ENCODE measurements at regions not wholly inside any gene's neighbourhood (a gene's known extent, or its start where the extent isn't known, plus 50 kb on each side); places are given as distances from the start of the nearest gene placed in this dataset.

- DNase-seq: no peak
Observed at GRCh38 chr2:80830891-80831290, 526.3 kb upstream of the LRRTM1 start.

GRCh38 chr2:80822999-80823398, 518.4 kb upstream of the LRRTM1 start:
- DNase-seq: no peak

GRCh38 chr2:80815259-80815658, 510.7 kb upstream of the LRRTM1 start:
- no peak for DNase-seq

GRCh38 chr2:80786584-80786983, 482.0 kb upstream of the LRRTM1 start:
- no peak for DNase-seq

- DNase-seq: no peak
Observed at GRCh38 chr2:80778704-80779103, 474.2 kb upstream of the LRRTM1 start.

- no peak for DNase-seq
Observed at GRCh38 chr2:80748592-80748991, 444.0 kb upstream of the LRRTM1 start.

- no peak for DNase-seq
Observed at GRCh38 chr2:80737047-80737446, 432.5 kb upstream of the LRRTM1 start.

GRCh38 chr2:80725001-80725400, 420.4 kb upstream of the LRRTM1 start:
- no peak for DNase-seq

- DNase-seq: no peak
Observed at GRCh38 chr2:80722803-80723202, 418.3 kb upstream of the LRRTM1 start.

- no peak for DNase-seq
Observed at GRCh38 chr2:80719607-80720006, 415.1 kb upstream of the LRRTM1 start.

- no peak for DNase-seq
Observed at GRCh38 chr2:80715433-80715832, 410.9 kb upstream of the LRRTM1 start.

- no peak for DNase-seq
Observed at GRCh38 chr2:80711915-80712314, 407.4 kb upstream of the LRRTM1 start.

GRCh38 chr2:80706951-80707350, 402.4 kb upstream of the LRRTM1 start:
- no peak for DNase-seq

- no peak for DNase-seq
Observed at GRCh38 chr2:80706541-80706940, 402.0 kb upstream of the LRRTM1 start.

GRCh38 chr2:80703532-80703931, 399.0 kb upstream of the LRRTM1 start:
- DNase-seq: no peak

- DNase-seq: no peak
Observed at GRCh38 chr2:80700961-80701360, 396.4 kb upstream of the LRRTM1 start.
